GM21367 (cell line): ENCODE measurements at regions not wholly inside any gene's neighbourhood (a gene's known extent, or its start where the extent isn't known, plus 50 kb on each side); places are given as distances from the start of the nearest gene placed in this dataset.

Experiments used
- ATAC-seq: cut with Tn5 transposase; IDR thresholded peaks from one replicate; pipeline ENCODE4 v1.9.1; 2021; ENCODE audit not compliant: unreplicated experiment

DNA sequence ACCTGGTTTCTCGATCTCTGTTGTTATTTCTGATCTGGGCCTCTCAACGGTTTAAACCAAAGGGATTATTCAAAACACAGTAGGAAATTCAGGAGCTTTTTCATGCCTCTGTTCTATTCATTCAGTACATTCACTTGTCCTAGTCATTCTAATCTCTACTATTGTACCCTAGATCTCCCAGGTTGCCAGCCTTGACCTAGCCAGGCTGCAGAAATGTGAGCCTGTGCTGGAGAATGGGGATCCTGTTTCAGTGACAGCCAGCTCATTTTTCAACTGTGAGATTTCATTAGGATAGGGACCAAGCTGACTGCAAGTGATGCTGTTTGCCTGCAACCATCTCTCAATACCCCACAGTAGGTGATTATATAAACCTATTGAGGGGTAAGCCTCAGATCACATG lies 186.2 kb downstream of the CMPK2 start:
- ATAC-seq = no peak

DNA sequence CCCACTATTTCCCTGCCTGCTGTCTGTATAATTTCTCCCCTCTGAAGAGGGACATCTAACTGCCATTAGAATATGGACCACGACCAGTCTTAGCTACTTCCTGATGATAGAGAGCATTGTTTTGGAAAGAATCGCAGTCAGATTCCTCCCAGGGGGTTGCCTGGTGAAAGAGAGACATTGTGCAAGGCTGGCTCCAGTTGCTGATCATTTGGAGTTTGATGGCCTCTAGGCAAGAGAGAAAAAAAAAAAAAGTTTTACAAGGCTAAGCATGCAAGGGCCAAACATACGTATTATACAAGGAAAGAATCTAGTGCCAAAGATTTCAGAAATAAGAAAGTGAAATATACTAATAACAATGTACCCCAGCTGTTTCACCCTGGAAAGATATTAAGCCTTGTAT lies 182.2 kb downstream of the CMPK2 start:
- no peak for ATAC-seq

DNA sequence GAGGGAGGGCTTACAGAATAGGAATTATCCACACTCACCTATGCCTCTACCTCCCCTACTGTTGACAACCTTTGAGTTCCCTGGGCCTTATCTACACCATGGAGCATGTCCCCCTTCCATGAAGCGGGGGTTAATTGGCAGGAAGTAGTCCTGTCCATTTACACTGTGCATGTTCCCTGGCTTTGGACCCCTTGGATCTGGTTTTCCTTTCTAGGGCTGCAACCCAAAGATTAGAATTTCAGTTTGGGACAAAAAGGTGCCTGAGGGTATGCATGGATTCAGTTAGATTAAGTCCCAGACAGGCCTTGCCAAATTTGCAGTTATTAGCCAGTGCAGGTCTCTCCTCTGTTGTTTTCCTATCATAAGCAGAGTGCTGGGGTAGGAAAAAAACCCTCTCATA lies 180.3 kb downstream of the CMPK2 start:
- no peak for ATAC-seq

DNA sequence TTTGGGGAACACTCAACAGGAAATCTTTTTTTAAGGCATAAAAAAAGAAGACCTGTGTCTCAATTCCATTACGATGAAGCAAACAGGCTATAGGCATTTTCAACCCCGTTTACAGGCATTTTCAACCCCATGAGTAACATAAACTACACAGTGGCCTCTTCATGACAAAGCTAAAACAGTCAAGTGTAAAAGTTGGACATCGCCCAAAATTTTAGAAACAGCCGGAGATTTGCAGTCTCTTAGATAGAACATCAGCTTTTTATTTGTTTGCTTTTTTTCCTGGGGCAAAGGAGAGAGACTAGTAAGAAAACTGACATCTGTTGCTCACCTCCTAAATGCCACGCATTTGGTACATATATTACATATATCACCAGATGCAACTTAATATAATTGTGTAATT lies 173.7 kb downstream of the CMPK2 start:
- no peak for ATAC-seq

DNA sequence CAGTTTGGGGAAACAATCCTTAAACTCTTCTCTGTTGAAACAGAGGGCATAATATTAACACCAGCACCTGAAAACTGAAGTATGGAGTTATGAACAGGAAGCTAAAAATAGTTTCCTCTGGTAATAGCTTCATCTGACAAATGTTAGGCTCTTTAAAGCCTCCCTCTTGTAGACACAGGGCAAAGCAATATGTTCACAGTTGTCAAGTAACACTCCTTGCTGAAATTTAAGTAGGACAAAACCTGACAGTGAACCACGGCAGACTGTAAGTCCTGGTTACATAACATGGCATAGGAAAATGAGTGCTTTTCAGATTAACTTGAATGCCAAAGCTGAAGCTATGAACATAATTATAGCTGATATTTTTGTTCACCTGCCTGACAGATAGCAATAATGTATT lies 172.9 kb downstream of the CMPK2 start:
- ATAC-seq = no peak

DNA sequence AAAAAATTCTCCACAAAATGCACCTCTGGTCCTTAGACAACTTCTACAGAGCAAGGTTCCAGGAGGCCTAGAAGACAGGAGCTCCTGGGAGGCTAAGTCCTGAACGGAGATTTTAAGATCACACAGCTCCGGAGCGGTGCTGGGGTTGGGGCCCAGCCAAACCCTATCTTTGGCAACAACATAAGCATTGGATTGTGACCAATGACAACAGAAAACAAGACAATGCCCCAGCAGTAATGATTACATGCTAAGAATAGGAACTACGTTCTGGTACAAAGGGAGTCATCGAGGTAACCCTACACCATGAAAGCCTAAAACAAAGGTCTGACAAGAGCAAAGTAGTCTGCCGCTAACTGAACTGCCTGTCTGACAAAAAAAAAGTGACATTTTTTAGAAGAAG lies 171.2 kb downstream of the CMPK2 start:
- ATAC-seq = no peak

DNA sequence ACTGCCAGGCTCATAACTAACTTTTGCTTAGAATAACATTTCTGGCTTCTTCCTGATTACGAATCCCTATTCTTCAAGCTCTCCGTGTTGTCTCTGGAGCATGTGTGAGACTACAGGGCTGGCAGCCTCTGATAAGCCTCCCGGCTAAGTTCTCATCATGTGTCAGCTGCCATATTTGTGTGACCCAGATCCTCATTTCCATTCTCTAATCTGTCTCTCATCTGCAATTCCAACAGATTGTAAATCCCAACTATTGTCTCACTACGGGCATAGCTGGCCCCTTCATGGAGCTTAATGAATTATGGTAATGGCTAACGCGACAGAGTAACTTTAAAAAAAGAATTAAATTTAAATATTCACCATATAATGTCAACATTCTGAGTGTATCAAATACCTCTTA lies 165.4 kb downstream of the CMPK2 start:
- ATAC-seq = no peak

DNA sequence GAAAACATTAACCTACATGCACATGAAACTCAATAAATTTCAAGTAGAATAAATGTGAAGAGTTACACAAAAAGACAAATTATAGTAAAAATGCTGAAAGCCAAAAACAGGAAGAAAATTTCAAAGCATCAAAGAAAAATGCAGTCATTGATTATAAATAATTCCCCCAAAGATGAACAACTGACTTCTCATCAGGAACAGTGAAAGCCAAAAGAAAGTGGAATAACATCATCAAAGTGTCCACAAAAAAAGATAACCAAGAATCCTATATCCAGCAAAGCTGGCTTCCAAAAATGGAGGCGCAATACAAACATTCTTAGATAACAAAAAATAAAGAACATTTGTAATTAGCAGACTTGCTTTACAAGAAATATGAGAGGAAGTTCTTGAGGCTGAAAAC lies 161.6 kb downstream of the CMPK2 start:
- ATAC-seq = no peak

DNA sequence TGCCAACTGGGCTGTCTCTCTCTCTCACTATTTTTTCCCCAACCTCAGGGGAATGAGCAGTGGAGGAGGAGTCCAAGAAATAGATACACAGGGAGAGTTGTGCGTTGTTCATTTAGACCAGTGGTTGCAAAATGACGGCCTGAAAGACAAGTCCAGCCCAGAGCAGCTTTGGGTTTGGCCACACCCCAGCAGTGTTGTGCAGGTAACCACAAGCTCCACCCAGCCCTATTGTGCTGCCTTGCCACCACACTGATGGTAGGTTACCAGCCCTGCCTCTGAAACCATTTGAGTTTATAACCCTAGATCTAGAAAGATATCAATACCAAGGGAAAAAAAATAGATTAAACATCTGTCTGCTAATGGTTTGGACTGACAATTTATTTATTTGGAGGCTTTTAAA lies 144.3 kb downstream of the CMPK2 start:
- ATAC-seq = no peak

DNA sequence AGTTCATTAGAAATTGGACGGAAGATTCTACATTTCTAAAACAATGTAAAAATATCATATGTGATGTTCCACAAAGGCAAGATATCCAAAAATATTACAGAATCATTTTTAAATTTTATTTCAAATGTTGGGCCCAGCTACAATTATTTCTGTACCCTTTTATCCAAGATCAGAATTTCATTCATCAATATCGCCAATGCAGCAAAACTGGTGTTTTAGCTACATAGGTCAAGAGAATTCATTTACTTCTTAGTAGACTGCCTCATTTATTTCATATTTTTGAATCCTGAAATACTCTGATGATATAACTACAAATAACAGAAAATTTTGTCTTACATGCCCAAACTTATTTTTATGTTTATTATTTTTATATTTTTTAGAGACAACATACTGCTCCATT lies 143.1 kb downstream of the CMPK2 start:
- no peak for ATAC-seq

DNA sequence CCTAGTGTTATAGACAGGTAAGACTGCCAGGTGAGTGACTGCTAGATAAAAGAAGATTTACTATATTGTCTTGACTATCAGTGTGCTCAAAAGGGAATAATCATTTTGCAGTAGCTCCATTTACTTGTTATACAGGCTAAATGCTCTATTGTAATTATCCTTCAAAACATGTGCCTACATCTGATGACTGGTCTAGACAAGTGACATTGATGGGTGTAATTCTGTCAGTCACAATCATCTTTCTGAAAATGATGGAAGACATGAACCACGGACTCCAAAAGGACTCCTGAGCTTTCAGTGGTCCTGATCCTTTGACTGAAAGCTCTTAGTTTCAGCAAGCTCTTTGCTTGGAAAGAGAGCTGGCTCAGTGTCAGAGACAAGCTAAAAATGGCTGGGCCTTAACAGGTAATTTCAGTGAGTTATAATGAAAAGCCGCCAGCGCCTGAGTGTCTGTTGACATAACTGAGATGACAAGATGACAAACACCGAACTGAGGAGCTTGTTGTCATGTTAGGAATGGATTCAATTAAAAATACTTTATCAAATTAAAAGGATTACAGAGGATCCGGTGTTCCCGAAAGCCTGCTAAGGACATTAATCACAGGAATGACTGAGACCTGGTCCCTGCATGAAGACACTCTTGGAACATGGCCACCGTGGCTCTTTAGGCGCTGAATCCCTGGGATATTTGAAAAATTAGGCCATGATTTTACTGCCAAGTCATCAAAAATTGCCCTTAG lies 141.7 kb downstream of the CMPK2 start:
- no peak for ATAC-seq

DNA sequence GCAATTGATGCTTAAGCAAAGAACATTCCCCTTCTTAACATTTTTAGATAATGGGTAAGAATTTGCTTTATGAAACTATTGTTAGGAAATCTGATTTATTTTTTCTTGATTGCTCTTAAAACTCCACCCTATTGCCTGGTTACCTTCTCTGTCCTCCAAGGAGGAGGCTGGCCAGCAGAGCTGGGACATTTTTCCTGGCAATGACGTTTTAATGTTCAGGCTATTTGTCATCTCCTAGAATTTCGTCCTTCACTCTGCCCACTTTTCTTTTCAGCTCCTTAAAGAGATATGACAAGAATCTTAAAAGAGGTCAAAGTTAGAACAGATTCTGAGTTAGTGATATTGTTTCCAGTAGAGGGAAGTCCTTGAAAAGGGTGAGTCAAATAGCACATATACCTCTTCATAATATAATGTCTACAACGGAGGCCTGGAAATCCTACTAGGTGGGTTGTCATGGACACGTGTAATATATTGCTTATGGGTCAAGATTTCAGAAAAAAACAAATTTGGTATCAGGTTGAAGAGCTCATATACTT lies 141.0 kb downstream of the CMPK2 start:
- ATAC-seq = no peak

DNA sequence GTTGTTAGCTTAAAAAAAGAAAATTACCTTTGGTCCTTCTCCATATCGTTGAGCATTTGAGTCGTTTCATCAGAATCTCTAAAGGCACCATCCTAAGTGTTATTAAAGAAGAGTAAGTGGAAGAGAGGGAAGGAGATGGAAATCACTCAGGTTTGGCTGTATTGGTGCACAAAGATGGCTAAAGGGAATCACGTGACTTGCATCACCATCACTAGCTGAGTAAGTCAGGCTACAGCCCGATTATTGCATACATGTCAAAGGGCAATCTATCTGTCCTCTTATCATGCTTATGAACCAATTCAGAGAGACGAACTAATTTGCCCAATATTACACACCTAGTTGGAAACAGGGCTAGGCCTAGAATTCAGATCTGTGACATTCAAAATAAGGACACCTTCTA lies 137.6 kb downstream of the CMPK2 start:
- ATAC-seq = no peak

DNA sequence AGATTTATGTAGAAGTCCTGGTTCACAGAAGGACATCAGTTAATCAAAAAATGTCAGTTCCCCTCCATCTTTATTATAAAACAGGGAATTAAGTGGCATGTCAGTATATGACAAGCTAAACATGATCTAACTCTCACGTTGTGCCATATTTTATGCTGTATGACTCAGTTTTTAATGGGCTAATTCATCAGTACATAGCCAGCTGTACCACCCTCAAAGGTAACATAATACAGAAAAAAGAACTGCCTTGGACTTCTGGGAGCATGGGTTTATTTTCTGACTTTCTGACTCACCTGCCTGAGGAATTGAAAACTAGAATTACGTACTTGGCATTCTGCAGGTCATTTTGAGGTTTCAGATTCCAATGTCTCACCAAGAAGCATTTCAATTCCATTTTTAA lies 135.7 kb downstream of the CMPK2 start:
- no peak for ATAC-seq

DNA sequence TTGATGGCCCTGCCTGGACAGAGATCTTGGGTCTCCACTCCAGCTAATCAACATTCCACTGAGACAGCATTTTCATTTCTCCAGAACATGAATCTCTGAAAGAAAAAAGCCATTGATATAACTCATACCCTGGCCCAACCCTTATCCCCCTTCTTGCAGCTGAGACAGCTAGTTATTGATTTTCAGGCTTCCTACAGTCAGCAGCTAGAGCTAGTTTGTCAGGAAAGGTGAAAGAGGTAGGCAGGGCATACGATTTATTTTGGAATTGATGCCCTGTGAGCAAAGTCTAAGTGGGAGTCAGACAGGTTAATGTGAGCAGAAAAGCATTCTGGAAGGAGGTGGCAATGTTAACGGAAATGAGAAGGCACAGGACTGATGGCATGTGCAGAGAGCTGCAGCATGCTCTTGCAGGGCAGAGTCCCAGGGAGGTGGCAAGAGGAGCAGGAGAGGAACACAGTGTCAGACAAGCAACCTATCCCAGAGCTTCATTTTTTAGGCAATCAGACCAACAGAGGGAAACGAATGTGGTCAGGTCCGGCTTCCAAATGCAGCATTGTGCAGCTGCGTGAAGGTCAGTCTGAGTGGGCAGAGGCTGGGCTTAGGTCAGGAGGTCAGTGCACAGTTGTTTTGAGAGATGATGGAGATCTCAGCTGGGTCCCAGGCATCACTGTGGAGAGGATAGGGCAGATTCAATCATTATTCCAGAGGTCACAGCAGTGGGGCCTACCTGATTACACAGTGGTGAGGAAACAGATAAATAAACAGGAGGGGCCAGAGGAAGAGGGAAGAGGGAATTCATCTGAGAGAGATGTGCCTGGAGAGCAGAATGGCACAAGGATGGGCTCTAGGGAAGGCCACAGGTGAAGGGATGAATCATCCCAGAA lies 134.8 kb downstream of the CMPK2 start:
- no peak for ATAC-seq

DNA sequence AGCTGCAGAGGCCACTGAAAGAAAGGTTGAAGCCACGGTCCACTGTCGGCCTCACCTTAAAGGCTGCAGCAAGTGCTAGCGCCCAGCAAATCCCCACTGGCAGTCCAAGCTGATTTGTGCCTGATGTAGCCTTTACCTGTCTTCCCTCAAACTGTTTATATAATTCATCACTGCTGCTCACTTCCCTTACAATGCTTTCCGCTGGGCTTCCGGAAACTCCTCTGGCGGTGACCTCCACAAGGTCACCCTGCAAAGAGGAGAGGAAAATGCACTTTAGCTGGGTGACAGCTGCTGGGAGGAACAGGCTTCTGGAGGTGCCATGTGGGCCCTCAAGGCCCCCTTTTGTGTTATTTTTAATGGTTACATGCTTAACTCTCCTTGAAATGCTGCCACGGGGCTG lies 126.2 kb downstream of the CMPK2 start:
- ATAC-seq = no peak

DNA sequence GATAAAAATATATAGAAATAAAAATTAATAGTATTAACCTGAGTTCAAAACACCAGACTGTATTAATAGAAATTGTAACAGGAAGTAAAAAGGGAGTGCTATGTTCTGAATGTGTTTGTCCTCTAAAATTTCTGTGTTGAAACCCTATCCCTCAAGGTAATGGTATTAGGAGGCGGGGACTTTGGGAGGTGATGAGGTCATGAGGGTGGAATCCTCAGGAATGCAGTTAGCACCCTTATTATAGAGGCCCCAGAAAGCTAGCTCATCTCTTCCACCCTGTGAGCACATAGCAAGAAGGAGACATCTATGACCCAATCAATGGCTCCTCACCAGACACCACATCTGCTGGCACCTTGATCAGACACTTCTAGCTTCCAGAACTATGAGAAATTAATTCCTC lies 124.5 kb downstream of the CMPK2 start:
- no peak for ATAC-seq

DNA sequence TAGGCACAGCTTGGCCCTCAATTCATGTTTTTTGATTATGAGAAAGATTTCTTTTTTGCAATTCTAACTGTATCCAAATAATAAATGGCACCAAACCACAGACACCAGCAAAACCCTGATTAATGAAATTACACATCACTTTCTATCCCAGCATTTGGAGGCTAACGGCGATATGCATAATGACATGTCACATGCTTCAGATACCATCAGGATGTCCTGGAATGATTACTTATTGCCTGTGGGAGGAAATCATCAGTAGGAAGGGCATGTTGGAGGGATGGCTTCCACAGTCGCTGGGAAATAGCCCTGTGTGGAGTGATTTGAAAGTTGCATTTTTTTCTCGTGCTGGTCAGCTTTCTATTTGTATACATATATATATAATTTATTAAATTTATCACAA lies 121.7 kb downstream of the CMPK2 start:
- ATAC-seq = no peak

DNA sequence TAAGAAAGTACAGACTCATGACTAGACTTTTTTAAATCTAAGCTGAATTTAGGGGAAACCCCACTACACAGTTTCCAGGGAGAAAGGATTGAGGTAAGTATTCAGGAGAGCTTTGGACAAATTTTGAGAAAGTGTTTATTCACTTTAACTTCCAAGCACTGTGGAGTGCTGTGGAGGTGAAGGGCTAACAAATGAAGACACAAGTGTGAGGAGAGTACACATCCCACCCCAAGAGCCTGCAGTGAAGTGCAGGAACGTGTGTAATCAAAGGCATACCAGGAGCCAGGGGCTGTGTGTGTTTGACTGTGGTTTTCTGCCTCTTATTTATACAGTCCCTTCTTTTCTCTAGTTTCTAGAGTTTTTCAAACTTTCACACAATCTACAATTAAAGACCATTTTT lies 118.3 kb downstream of the CMPK2 start:
- no peak for ATAC-seq

DNA sequence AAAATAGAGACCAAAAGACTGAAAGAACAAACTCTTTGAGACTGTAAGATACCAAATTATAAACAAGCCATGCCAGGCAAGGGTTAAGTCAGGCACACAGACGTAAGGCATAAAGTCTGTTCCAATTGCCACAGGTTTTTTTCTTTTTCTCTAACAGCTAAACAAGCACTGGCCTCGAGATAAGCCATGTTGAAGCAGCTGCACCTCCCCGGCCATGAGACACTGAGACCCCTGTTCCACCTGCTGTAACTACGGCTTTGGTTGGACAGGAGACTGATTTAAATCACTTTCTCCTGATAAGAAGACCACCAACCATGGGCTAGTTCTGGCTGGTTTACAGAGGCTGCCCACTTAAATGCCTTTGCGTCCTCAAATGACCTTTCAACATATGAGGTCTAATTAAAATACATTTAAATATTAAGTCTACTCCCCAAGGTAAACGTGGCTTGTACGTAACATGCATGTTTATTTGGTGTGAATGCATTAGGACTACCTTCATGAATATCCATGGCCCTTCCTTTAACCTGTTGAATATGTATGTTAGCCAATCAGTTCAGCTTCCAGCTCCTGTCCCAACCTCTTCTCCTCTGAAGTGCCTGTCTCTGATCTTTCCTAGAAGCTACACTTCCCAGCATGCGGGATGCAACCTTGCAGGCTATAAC lies 117.2 kb downstream of the CMPK2 start:
- ATAC-seq = no peak

DNA sequence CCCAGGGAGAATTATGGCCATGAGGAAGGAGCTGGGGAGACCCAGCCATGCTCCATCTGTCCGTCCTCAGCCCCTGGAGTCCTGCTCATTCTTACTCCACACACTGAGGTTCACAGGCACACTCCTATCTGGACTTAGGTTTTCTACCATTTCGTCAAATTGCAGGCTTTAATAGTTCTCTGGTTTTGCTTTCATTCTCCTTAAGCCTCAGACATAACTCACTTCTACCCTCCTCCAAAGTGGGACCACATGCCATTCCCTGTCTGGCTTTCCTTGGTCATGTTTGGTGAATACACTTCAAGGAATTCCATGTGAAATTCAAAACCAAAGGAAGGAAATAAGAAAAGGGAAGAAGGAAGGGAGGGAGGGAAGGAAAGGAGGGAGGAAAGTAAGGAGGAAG lies 115.7 kb downstream of the CMPK2 start:
- no peak for ATAC-seq
